OCI-LY7 (cell line): ENCODE measurements at regions not wholly inside any gene's neighbourhood (a gene's known extent, or its start where the extent isn't known, plus 50 kb on each side); places are given as distances from the start of the nearest gene placed in this dataset.

Source experiments
- BruUV-seq: library from RNA; stranded (reverse); fragments of 400-500 nt; replicated peaks from 2 replicates; lab custom pipeline; 2021; lab: Mats Ljungman, UMichigan
- CTCF ChIA-PET: fragments of 300-600 bp; sonication (Branson Sonifier 250); formaldehyde crosslinking; loops from one replicate; lab custom pipeline; 2022; ENCODE audit warnings: antibody characterized with exemption; ENCODE audit not compliant: unreplicated experiment; lab: Charles Lee
- POLR2A ChIA-PET: fragments of 300-600 bp; sonication (Branson Sonifier 250); formaldehyde crosslinking; loops from one replicate; lab custom pipeline; 2022; ENCODE audit warnings: antibody characterized with exemption; lab: Charles Lee
- DNase-seq: peaks from one replicate; pipeline ENCODE4 v3.0.0-alpha.2; 2015; ENCODE audit warnings: low spot score
- H2AFZ ChIP-seq: fragments of 200-600 bp; sonication (generic), shearing (Covaris generic); 2 replicates; pipeline ENCODE4 v1.6.1; 2014; ENCODE audit warnings: mild to moderate bottlenecking, antibody characterized with exemption, low read length, moderate library complexity
- H3K27ac ChIP-seq: fragments of 200-600 bp; sonication (generic); 2 replicates; pipeline ENCODE4 v1.5.1; 2014; ENCODE audit warnings: mixed run types, low read depth, mild to moderate bottlenecking, moderate library complexity, low read length, inconsistent platforms; ENCODE audit not compliant: poor library complexity, severe bottlenecking
- H3K36me3 ChIP-seq: fragments of 200-600 bp; sonication (generic); 2 replicates; pipeline ENCODE4 v1.6.1; 2014; ENCODE audit warnings: mild to moderate bottlenecking, antibody characterized with exemption, low read length, moderate library complexity, mixed read lengths; ENCODE audit not compliant: insufficient read depth
- H3K4me1 ChIP-seq: fragments of 200-600 bp; sonication (generic); 2 replicates; pipeline ENCODE4 v1.5.1; 2014; ENCODE audit warnings: mild to moderate bottlenecking, low read length; ENCODE audit not compliant: insufficient read depth, poor library complexity, severe bottlenecking
- H3K4me2 ChIP-seq: fragments of 200-600 bp; sonication (generic); 2 replicates; pipeline ENCODE4 v1.6.1; 2014; ENCODE audit warnings: mild to moderate bottlenecking, low read length
- H3K4me3 ChIP-seq: fragments of 200-600 bp; sonication (generic); 2 replicates; pipeline ENCODE4 v1.5.1; 2014; ENCODE audit warnings: mild to moderate bottlenecking, low read depth, low read length; ENCODE audit not compliant: poor library complexity, severe bottlenecking
- H3K79me2 ChIP-seq: fragments of 200-600 bp; sonication (generic); 2 replicates; pipeline ENCODE4 v1.6.1; 2016; ENCODE audit warnings: low read depth, mild to moderate bottlenecking, low read length, moderate library complexity, mixed read lengths; ENCODE audit not compliant: insufficient read depth
- H3K9me2 ChIP-seq: fragments of 200-600 bp; sonication (generic); 2 replicates; pipeline ENCODE4 v1.6.1; 2016; ENCODE audit warnings: mild to moderate bottlenecking, low read length, mixed read lengths; ENCODE audit not compliant: insufficient read depth
- H3K9me3 ChIP-seq: fragments of 200-600 bp; sonication (generic); 2 replicates; pipeline ENCODE4 v1.6.1; 2014; ENCODE audit warnings: mild to moderate bottlenecking, mixed run types, low read length, mixed read lengths
- H4K20me1 ChIP-seq: fragments of 200-600 bp; sonication (generic); 2 replicates; pipeline ENCODE4 v1.6.1; 2014; ENCODE audit warnings: mild to moderate bottlenecking, antibody characterized with exemption, low read length, moderate library complexity, mixed read lengths; ENCODE audit not compliant: insufficient read depth
- CTCF ChIP-seq: fragments of 200-600 bp; sonication (generic); conservative IDR thresholded peaks from 2 replicates; pipeline ENCODE4 v1.5.1; 2014; ENCODE audit warnings: mild to moderate bottlenecking, antibody characterized with exemption, low read length, moderate library complexity, mixed read lengths
- EZH2phosphoT487 ChIP-seq: fragments of 200-600 bp; sonication (generic); IDR thresholded peaks from 2 replicates; pipeline ENCODE4 v1.6.1; 2018; ENCODE audit warnings: low read depth, borderline replicate concordance, mild to moderate bottlenecking, mixed run types, antibody characterized with exemption, low read length, moderate library complexity, mixed read lengths
- intact Hi-C: fragments of 100-400 bp; cut with micrococcal nuclease; formaldehyde crosslinking; loops from one replicate; pipeline ENCODE4 v1.10.0; 2022; ENCODE audit not compliant: unreplicated experiment

- ChIA-PET POLR2A (no interaction called here), CTCF (no interaction called here)
- Histone ChIP-seq H3K36me3 (no peaks in the 10 kb centered on the region), H3K4me3 (no peak overlapping the region), H3K4me1 (no peaks in the 10 kb centered on the region), H3K9me2 (no peaks in the 10 kb centered on the region), H2AFZ (no peak overlapping the region), H3K9me3 (no peaks in the 10 kb centered on the region), H3K4me2 (no peak overlapping the region), H3K79me2 (no peaks in the 10 kb centered on the region), H3K27ac (no peak overlapping the region), H4K20me1 (no peaks in the 10 kb centered on the region)
- intact Hi-C loops = no loop called here
- DNase-seq = no peak
- no TSS peak for BruUV-seq
- TF ChIP-seq EZH2phosphoT487 (no peak), CTCF (no peak)
Measured at GRCh38 chr4:107125496-107125895, 89.4 kb upstream of the DKK2 start.

GRCh38 chr4:107122736-107123135, 86.6 kb upstream of the DKK2 start:
- BruUV-seq = no TSS peak
- Histone ChIP-seq H2AFZ (no peak overlapping the region), H3K79me2 (no peaks in the 10 kb centered on the region), H3K4me1 (no peaks in the 10 kb centered on the region), H3K27ac (no peak overlapping the region), H3K9me3 (no peaks in the 10 kb centered on the region), H3K4me3 (no peak overlapping the region), H4K20me1 (no peaks in the 10 kb centered on the region), H3K4me2 (no peak overlapping the region), H3K9me2 (no peaks in the 10 kb centered on the region), H3K36me3 (no peaks in the 10 kb centered on the region)
- no peak for TF ChIP-seq EZH2phosphoT487
- TF ChIP-seq CTCF = no peak
- no peak for DNase-seq
- intact Hi-C loops = no loop called here
- POLR2A ChIA-PET = no interaction called here
- CTCF ChIA-PET = no interaction called here

- BruUV-seq = no TSS peak
Measured at GRCh38 chr4:107120661-107121060, 84.5 kb upstream of the DKK2 start.

More at GRCh38 chr4:107120661-107121060, 84.5 kb upstream of the DKK2 start:
- Histone ChIP-seq H4K20me1 (no peaks in the 10 kb centered on the region), H3K79me2 (no peaks in the 10 kb centered on the region), H3K9me3 (no peaks in the 10 kb centered on the region), H2AFZ (no peak overlapping the region), H3K4me2 (no peak overlapping the region), H3K9me2 (no peaks in the 10 kb centered on the region), H3K27ac (no peak overlapping the region), H3K4me3 (no peak overlapping the region), H3K36me3 (no peaks in the 10 kb centered on the region), H3K4me1 (no peaks in the 10 kb centered on the region)
- POLR2A ChIA-PET = no interaction called here
- CTCF ChIA-PET = no interaction called here
- no peak for TF ChIP-seq EZH2phosphoT487
- no peak for TF ChIP-seq CTCF
- intact Hi-C loops = no loop called here
- DNase-seq = no peak
